DMS153 (cell line): ENCODE measurements at regions not wholly inside any gene's neighbourhood (a gene's known extent, or its start where the extent isn't known, plus 50 kb on each side); places are given as distances from the start of the nearest gene placed in this dataset.

Experiments
- DNase-seq: peaks from one replicate; lab custom pipeline; 2025; lab: John Stamatoyannopoulos, UW

DNA sequence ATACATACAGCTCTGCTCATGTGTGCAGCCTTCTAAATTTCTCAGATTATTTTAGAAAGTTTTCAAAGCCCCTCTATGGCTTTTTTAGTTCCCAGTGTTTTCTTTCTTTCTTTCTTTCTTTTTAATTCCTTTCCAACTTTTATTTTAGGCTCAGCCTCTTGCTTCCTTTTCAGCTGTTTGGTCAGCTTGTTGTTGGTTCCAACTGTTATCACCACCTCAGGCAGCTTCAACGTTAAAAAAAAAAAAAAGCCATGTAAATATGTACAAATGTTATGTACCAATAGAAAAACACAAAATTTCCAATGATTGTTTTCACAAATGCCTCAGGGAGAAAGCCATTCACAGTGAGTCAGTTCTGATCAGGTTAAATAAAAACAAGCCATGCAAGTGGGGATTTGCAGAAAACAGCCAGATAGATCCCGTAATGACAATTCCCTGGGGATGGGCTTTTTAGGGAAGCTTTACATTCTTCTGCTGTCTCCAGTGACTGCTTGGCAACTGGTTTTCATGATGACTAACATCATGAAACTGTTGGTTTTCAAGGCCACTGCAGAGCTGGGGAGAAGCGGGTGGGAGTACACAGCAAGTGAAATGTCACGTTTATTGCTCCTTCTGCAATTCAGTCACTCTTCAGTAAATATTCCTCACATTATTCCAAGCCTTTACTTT, 908.4 kb downstream of the EPHA3 start:
- no peak for DNase-seq

DNA sequence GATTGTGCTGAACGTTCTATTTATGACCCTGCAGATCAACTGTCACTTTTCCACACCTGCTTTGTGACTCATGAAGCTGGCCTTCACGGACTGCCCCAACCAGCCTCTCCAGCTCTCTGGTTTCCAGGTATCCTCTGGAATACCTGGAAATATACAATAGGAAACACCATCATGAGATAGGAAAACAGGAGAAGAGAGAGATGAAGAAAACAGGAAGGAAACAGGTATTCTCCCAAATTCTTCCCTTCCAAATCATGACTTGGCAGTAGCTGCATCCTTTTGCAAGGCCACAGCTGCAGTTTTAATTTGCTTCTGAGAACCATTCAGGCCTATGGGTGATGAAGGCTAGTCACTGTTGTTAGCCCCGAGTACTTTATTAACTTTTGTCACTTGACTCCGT, 909.1 kb downstream of the EPHA3 start:
- no peak for DNase-seq

DNA sequence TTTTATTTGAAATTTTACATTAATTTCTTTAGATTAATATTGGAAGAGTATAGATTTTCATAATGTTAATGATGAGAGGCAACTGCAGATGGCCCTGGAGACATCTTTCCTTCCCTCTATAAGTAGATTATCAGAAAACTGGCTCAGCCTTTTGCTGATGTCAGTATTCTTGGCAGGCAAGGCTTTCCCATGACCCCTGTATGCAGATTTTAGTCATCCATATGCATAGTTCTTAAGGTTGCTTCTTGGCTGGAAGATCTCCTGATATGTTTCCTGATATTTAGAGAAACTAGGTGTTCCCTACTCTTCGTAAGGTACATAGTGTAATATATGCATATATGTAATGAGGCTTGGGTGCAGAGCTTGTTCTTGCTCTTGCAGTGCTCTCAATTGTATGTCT, 911.4 kb downstream of the EPHA3 start:
- no peak for DNase-seq

DNA sequence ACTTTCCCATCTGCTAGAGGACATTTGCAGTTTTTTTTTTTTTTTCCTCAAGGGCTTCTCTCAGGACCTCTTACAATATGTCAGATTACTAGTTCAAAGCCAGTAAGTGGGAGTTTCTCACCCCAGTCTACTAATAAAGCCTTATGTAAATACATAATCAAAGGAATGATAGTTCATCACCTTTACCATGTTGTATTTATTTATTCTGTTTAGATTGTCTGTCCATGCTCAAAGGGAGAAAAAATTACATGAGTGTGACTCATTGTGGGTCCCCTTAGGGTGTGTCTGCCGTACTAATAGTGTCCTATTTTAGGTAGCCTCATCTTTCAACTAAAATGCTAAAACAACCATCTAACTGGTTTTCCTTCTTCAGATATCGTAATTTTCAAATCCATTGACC, 917.6 kb downstream of the EPHA3 start:
- DNase-seq, result no peak

DNA sequence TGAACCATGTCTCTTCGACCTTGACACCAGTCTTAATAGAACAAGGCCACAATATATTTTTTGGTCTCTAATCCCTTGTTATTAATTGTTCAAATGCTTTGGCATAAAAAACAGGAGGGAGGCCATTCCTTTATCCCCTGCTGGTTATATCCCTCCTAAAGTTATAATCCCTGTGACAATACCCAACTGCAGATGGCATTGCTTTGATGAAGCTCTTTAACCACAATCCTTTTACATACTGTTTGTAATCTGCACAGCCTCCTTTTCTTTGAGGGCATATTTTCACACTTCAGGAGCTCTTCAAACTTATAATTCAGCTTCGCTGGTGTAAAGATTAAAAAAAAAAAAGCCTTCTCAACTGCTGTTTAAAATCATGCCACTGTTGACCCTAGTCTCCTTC, 919.0 kb downstream of the EPHA3 start:
- no peak for DNase-seq

DNA sequence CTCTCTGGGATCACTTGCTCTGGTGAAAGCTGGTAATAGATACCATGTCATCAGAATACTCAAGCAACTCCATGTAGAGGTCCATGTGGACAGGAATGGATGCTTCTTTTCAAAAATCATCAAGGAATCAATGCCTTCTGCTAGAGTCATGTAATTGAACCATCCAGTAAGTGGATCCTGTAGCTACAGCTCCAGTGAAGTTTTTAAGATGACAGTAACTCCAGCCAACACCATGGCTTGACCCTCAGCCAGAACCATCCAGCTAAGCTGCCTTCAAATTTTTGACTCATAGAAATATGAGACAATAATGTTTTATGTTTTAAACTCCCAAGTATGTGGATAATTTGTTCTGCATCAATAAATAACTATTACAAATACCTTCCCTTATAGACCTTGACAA, 923.7 kb downstream of the EPHA3 start:
- no peak for DNase-seq

DNA sequence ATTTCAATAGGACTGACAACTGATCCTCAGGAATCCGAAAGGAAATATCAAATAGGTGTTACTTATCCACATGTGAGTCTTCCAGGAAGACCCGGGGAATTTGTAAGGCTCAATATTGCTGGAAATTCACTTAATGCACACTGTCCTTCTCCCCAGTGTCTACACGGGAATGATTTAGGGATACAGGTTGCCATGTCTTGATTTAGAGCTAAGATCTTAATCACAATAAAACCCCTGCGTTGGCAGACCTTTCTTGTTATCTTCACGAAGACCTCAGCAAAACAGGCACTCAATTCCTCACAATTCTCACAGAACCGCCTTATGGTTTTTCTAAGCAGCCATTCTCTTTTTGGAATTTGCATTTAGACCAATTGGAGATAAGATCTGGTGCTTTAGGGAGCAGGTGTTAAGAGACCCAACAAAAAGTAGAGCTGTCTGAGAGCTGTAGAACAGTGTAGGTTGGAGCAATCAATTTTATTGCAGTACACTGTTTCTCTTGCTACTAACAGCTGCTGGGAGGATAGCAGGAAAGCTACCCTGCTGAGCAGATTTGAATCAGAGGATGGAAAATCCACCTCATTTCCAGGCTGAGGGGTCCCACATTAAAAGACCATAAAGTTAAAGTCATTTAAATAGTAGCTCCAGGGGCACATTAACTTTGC, 925.7 kb downstream of the EPHA3 start:
- DNase-seq, result no peak

DNA sequence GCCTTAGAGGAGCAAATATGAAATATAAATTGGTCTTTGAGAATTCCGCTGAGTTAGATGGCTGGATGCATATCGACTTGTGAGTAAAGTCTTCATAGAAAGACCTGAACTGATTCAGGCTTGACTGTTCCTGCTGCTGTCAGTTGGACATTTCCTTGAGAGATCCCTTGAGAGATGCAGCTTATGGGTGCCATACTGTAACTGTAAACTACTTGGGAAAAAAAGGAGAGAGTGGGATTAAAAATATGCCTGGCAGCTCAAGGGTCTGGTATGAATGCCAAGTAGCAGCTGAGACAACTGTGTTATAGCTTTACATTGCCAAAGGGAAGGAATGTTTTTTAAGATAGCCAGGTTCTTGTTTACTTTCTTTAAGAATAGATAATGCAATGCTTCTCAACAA, 926.6 kb downstream of the EPHA3 start:
- no peak for DNase-seq

DNA sequence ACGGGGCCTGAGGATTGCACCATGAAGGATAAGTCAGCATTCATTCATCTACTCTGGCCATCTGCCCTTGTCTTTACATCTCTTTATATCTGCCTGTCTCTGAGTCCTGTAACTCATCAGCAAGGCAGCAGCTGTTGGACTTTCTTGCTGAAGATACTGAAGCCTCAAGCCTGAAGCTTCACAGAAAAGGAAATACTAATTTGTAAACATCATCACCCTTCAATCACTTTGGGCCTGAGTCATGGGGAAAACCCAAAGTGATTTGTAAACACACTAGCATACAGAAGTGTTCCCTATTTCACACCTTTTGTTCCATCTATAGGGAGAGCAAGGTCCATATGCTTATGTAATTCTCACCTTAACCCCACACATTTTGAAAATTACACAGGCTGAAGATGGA, 928.2 kb downstream of the EPHA3 start:
- no peak for DNase-seq

DNA sequence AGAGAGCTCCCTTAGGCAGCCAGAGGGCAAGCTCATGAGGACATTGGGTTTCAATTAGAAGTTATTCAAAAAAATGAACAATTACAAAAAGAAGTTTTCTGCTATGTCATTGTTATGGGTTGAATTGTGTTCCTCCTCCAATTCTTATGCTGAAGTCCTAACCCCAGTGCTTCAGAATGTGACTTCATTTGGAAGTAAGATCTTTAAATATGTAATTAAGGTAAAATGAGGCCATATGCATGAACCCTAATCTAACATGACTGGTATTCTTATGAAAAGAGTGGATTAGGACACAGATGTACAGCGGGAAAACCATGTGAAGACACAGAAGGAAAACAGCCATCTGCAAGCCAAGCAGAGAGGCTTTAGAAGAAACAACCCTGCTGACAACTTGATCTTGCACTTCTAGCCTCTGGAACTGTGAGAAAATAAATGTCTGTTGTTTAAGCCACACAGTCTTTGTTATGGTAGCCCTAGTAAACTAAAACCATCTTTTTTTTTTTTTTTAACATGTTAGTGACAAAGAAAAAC, 929.6 kb downstream of the EPHA3 start:
- no peak for DNase-seq

DNA sequence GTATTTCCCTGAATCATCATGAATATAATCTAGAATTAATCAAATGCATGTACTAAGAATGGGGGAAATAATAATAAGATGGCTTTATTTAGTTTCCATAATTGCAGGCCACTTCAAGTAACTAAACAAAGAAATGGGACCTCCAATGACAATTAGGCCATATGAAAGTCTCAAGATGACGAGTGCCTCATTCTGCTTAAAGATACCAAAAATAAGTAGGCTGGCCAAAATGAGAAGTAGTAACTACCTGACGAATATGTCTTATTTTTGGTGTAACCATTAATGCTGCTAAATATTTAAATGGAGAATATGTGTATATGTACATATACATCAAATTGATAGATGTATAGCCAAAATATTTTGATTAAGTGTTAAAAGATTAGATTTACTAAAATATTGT, 932.6 kb downstream of the EPHA3 start:
- no peak for DNase-seq

DNA sequence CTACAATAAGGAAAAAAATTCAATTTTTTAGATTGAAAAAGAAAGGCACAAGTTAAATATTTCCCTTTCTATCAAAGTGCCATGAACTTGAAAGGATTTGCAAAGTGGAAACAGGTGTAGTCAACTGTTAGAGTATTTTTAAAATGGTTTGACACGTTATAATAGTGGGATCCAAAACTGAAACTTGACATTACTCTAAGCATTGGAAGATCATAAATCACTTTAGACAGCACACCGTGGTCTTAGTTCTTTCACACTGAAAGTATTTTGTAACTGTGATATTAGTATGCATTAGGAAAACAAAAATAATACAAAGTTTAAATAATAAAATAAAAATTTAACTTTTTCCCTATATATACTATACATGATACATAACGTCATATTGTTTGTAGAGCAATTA, 933.1 kb downstream of the EPHA3 start:
- no peak for DNase-seq

DNA sequence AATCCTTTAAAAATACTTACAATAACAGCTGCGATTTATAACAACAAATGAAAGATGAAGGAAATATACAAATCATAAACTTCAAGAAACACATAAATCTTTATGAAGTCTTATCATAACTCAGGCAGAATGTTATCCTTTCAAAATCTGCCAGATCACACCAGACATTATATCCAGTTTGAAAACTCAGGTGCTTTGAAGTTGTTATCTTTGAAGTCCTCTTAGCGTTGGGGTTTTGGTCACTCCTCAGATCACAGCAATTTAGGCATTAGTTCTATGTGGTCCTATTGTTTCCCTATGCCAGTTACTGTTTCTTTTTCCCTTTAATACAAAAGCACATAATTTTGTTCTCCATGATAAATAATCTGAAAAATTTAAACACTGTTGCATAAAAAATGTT, 934.6 kb downstream of the EPHA3 start:
- no peak for DNase-seq

DNA sequence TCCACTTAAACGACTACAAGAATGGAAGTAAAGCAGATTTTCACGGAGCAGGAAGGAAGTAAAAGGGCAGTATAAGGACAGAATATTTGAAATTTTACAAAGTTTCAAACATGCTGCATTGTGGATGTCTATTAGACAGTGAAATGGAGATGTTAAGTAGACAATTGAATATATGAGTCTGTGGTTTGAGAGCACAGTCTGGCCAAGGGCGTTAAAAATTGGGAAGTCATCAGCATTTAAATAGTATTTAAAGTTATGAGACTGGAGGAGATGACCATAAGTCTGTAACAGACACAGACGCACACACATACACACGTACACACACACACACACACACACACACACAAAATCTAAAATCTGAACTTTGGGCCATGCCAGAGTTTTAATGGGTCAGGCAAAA, 935.9 kb downstream of the EPHA3 start:
- DNase-seq, result no peak

DNA sequence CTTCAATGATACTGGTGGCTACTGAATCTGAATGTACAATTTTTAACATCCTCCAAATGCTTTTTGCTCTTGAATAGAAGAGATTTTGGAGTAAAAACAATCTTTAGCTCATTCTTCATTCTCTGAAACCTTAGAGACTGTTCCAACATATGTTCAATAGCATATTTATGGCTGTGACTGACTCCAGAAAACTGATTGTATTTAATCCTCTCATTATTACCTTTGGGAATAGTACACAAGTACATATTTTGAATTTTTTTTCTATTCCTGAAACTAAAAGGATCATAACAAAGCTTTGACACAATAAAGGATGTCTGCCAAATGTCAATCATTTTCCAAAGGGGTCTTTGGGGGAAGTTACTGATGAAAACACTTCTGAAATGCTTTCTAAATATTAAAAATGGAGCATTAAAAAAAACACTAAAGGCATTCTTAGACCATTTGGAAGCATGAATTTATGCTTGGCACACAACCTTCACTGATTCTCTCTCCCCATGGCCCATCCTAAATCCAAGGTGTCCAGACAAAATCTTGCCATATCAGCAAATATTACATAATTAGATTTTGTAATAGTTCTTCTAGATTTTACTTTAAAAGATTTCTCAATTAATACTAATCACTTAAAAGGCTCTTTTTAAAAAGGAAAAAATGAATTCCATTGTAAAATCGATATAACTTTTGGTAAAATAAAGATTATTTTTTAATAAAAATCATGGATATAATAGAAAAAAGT, 936.8 kb downstream of the EPHA3 start:
- no peak for DNase-seq

DNA sequence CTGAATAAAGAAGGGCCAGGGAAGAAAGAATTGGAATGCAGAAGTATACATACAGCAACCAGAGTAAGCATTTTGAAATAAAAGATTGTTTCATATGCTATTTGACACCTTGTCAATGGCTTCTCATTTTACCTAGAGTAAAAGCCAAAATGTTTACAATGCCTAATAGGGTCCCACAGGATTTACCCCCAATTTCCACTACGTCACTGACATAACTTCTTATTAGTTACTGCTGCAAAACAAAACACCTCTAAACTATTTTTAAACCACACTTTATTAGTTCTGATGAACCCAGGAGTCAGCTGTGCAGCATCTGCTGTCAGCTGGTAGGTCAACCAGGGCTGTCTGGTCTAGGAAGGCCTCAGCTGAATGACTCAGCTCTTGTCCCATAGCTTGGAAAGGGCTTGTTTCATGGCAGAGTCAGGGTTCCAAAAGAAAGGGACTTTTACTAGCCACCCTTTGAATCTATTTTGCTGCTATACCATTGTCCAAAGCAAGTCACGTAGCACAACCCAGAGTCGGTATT, 945.1 kb downstream of the EPHA3 start:
- no peak for DNase-seq

DNA sequence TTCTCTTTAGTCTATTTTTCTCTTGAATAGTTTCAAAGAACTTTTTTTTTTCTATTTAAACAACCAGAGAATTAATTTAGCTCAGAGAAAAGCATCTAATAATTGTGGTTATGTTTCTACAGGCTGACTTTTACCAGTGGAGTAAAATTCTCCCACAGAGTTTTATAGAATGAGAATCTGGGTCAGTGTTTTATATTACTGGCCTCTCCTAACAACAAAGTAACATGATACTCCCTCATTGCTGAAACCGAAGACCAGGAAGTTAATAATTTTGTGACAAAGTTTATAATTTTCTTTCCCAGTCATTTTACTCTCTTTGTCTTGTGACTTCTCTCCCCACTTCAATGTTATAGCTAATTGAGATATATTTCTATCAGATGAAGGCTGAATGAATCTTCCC, 946.9 kb downstream of the EPHA3 start:
- DNase-seq, result no peak

DNA sequence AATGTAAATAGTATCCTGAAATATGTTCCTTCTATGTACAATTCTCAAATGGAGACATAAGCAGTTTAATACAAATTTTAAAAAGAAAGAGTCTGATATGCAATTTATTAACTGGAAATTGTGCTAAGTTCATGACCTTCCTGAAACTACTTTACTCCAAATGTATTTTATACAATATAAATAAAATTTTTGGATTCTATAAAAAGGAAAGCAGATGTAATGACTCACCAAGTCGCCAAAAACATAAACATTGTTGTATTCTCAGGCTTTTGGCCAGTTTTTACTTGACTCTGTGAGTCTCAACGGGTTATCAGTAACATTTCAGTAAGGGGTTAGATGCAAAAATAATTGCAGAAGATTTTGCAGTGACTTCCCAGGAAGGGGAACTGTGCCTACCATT, 948.2 kb downstream of the EPHA3 start:
- DNase-seq, result no peak

DNA sequence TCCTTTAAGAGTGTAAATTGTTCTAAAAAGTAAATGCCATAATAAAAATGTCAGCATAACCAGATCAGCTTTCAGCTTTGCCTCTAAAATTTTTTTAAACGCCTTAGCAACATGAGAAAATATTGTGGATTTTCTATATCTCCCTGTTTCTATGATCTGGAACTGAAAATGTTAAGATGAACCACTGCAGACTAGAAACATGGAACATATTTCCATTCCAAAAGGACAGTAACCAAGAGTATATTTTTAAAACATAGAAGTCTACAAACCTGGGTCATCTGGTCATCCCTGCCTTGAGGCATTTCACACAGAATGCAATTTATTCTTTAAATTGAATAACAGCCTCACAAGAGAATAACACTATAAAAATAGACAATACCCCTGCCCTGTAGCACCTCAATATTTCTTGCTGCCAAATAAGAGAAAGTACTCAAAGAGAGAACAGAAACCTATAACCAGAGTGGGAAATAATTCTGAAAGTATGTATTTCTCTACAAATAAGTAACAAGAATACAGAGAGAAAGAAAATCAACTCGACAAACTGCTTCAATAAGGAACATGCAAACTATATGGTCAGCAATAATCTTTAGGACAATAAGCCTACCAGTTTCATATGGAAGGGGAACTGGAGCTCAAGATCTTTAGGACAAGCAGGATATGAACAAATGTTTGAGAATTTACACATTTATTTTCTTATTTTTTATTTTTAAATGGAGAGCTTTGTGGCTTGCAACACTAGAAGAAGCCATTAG, 949.0 kb downstream of the EPHA3 start:
- no peak for DNase-seq

DNA sequence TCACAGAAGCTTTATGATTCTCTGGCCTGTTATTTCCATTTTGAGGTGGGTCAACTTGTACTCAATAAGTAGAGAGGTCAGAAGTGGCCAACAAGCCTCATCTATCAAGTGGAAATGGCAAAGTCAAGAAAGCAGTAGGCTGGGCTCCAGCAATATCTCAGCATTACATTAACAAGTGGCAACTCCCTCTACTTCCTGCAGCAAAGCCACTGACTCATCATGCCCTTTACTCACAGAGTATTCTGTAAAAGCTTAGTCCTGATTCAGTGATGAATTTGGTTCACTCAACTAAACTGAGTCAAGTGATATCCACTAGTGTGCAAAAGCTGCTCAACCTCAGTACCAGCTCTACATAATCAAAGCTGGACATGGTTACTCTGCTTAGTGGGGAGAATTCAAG, 954.6 kb downstream of the EPHA3 start:
- DNase-seq, result no peak

DNA sequence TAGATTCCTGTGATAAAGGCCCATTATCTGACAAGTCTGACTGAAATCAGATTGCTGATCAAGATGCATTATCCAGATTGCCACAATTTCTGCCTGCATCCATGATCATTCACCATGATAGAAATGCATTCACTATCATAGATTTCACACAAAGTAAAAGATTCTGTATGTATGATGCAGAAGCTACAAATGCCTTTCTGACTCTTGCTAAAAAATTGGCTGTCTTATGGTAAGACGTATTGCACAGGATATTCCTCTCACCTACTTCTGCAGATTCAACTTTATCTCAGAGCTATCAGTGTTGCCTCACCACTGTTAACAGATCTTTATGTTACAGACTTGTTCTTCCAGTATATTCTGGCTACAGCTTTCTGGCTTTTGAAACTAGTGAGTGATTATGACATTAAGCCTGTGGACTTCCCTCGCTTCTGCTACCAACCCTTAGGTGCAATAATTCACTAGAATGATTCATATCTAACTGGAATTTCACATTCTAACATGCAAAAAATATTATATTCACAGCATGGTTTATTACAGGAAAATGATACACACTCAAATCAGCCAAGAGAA, 955.3 kb downstream of the EPHA3 start:
- no peak for DNase-seq

DNA sequence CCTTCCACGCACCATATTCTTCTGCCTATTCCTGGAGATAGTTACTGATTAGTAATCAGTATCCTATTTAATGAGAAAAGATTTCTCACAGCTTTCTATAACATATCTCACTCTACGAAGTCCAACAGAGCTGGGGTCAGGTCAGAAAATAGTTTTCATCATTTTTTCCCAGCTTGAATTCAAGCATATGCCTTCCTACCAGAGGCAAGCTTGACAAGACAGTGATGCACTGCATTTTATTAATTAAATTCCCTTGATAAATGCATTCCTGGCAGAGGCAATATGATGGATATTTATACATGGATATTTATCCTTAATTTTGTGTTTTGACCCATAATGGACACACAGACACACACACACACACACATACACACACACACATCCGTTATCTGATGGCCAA, 961.4 kb downstream of the EPHA3 start:
- no peak for DNase-seq
